ENCODE measurements at regions not wholly inside any gene's neighbourhood (a gene's known extent, or its start where the extent isn't known, plus 50 kb on each side); places are given as distances from the start of the nearest gene placed in this dataset.

- CTCF ChIA-PET = no interaction called here
- DNase-seq (ENCODE audit: low read depth, low spot score) = no peak
- Histone ChIP-seq H3K4me1 (ENCODE audit: control insufficient read depth, insufficient read depth, low read length) (no peaks in the 10 kb centered on the region), H3K27me3 (ENCODE audit: control insufficient read depth, insufficient read depth, low read length) (no peaks in the 10 kb centered on the region), H3K4me3 (ENCODE audit: low read depth in 2 of 2, low read length in 2 of 2) (no peak overlapping the region), H3K27ac (ENCODE audit: low read length) (no peak overlapping the region), H3K36me3 (ENCODE audit: control insufficient read depth, insufficient read depth, low read length) (no peaks in the 10 kb centered on the region), H3K9me3 (ENCODE audit: control insufficient read depth, insufficient read depth, low read depth, low read length) (no peaks in the 10 kb centered on the region)
- POLR2A ChIA-PET = no interaction called here
- TF ChIP-seq POLR2AphosphoS5 (IDR thresholded peaks at IDR 0.05; ENCODE audit: low read depth, low read length) (no peak), TCF7L2 (IDR thresholded peaks at IDR 0.05; ENCODE audit: low read depth, low read length) (no peak), CTCF (IDR thresholded peaks at IDR 0.05) (no peak), SIN3A (IDR thresholded peaks at IDR 0.05; ENCODE audit: borderline replicate concordance, insufficient read depth, low read depth, low read length) (no peak)
- TF ChIP-seq, protein P1, sequence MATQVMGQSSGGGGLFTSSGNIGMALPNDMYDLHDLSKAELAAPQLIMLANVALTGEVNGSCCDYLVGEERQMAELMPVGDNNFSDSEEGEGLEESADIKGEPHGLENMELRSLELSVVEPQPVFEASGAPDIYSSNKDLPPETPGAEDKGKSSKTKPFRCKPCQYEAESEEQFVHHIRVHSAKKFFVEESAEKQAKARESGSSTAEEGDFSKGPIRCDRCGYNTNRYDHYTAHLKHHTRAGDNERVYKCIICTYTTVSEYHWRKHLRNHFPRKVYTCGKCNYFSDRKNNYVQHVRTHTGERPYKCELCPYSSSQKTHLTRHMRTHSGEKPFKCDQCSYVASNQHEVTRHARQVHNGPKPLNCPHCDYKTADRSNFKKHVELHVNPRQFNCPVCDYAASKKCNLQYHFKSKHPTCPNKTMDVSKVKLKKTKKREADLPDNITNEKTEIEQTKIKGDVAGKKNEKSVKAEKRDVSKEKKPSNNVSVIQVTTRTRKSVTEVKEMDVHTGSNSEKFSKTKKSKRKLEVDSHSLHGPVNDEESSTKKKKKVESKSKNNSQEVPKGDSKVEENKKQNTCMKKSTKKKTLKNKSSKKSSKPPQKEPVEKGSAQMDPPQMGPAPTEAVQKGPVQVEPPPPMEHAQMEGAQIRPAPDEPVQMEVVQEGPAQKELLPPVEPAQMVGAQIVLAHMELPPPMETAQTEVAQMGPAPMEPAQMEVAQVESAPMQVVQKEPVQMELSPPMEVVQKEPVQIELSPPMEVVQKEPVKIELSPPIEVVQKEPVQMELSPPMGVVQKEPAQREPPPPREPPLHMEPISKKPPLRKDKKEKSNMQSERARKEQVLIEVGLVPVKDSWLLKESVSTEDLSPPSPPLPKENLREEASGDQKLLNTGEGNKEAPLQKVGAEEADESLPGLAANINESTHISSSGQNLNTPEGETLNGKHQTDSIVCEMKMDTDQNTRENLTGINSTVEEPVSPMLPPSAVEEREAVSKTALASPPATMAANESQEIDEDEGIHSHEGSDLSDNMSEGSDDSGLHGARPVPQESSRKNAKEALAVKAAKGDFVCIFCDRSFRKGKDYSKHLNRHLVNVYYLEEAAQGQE (IDR thresholded peaks at IDR 0.05; ENCODE audit: insufficient read depth in 1 of 2, low read depth in 2 of 2, low read length in 1 of 2) = no peak
- in situ Hi-C loops (cut with HindIII; ENCODE audit: low pct_unique_long_range_greater_than_20kb, low sequenced_read_pairs) (no loop called here), intact Hi-C loops (cut with micrococcal nuclease; ENCODE audit: unreplicated experiment) (no loop called here)
- no TSS peak for BruUV-seq (replicated peaks)
- no peak for ATAC-seq
Measured at GRCh38 chr4:18844726-18845125, 823.2 kb upstream of the LCORL start.

DNA sequence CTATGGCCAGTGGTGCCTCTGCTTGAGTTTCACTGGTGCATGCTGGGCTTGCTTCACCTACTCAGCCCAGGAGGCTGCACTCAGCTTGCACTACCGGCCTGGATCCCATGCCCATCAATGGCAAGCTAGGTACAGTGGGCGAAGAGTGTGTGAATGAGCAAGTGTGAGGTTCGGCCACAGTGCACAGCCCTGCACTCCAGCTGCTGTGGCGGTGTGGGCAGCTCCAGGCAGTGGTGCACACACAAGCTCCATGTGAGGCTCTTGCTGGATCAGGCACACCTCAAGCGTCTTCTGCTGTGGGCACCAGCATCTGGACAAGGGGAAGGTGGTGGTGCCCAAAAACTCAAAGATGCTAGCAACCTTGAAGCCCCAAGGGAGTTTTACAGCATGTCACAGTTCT lies 820.9 kb upstream of the LCORL start:
- BruUV-seq (replicated peaks) = no TSS peak
- in situ Hi-C loops (cut with HindIII; ENCODE audit: low pct_unique_long_range_greater_than_20kb, low sequenced_read_pairs) (no loop called here), intact Hi-C loops (cut with micrococcal nuclease; ENCODE audit: unreplicated experiment) (no loop called here)
- TF ChIP-seq TCF7L2 (IDR thresholded peaks at IDR 0.05; ENCODE audit: low read depth, low read length) (no peak), SIN3A (IDR thresholded peaks at IDR 0.05; ENCODE audit: borderline replicate concordance, insufficient read depth, low read depth, low read length) (no peak), CTCF (IDR thresholded peaks at IDR 0.05) (no peak), POLR2AphosphoS5 (IDR thresholded peaks at IDR 0.05; ENCODE audit: low read depth, low read length) (no peak)
- TF ChIP-seq, protein P1 (IDR thresholded peaks at IDR 0.05; ENCODE audit: insufficient read depth in 1 of 2, low read depth in 2 of 2, low read length in 1 of 2) = no peak
- no peak overlapping the region for H3K4me3 ChIP-seq (ENCODE audit: low read depth in 2 of 2, low read length in 2 of 2)
- DNase-seq (ENCODE audit: low read depth, low spot score) = no peak
- no peak for ATAC-seq
- no peaks in the 10 kb centered on the region for H3K27me3 ChIP-seq (ENCODE audit: control insufficient read depth, insufficient read depth, low read length)
- no peaks in the 10 kb centered on the region for H3K36me3 ChIP-seq (ENCODE audit: control insufficient read depth, insufficient read depth, low read length)
- no peaks in the 10 kb centered on the region for H3K9me3 ChIP-seq (ENCODE audit: control insufficient read depth, insufficient read depth, low read depth, low read length)
- H3K27ac ChIP-seq (ENCODE audit: low read length) = no peak overlapping the region
- ChIA-PET CTCF (no interaction called here), POLR2A (no interaction called here)
- H3K4me1 ChIP-seq (ENCODE audit: control insufficient read depth, insufficient read depth, low read length) = no peaks in the 10 kb centered on the region

All from Panc1 (cell line).